ENCODE measurements at regions not wholly inside any gene's neighbourhood (a gene's known extent, or its start where the extent isn't known, plus 50 kb on each side); places are given as distances from the start of the nearest gene placed in this dataset.

DNA sequence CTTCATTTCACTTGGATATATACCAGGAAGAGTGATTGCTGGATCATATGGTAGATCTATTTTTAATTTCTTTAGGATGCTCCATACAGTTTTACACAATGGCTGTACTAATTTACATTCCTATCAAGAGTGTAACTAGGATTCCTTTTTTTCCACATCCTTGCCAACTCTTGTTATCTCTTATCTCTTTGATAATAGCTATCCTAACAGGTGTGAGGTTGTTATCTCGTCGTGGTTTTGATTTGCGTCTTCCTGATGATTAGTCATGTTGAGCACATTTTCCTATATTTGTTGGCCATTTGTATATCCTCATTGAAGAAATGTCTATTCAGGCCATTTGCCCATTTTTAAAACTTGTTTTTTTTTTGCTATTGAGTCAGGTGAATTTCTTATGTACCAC lies 552.4 kb downstream of the RFPL4B start:
- H3K36me3 ChIP-seq (ENCODE audit: control insufficient read depth, insufficient read depth, low read length), result no peaks in the 10 kb centered on the region
- POLR2A ChIA-PET, result no interaction called here
- H3K27ac ChIP-seq (ENCODE audit: low read length), result no peak overlapping the region
- no peak overlapping the region for H3K4me3 ChIP-seq (ENCODE audit: low read depth in 2 of 2, low read length in 2 of 2)
- CTCF ChIA-PET, result no interaction called here
- H3K9me3 ChIP-seq (ENCODE audit: control insufficient read depth, insufficient read depth, low read depth, low read length), result peaks cover 23% of the 10 kb centered on the region
- BruUV-seq (replicated peaks), result no TSS peak
- in situ Hi-C loops (cut with HindIII; ENCODE audit: low pct_unique_long_range_greater_than_20kb, low sequenced_read_pairs), result no loop called here
- TF ChIP-seq SIN3A (IDR thresholded peaks at IDR 0.05; ENCODE audit: borderline replicate concordance, insufficient read depth, low read depth, low read length) (no peak), POLR2AphosphoS5 (IDR thresholded peaks at IDR 0.05; ENCODE audit: low read depth, low read length) (no peak)
- H3K4me1 ChIP-seq (ENCODE audit: control insufficient read depth, insufficient read depth, low read length), result no peaks in the 10 kb centered on the region
- no peaks in the 10 kb centered on the region for H3K27me3 ChIP-seq (ENCODE audit: control insufficient read depth, insufficient read depth, low read length)
- ATAC-seq (no peak), DNase-seq (ENCODE audit: low read depth, low spot score) (no peak)
- intact Hi-C loops (cut with micrococcal nuclease; ENCODE audit: unreplicated experiment), result no loop called here

GRCh38 chr6:112903361-112903760 lies 556.2 kb downstream of the RFPL4B start:
- no peak for ATAC-seq

More at GRCh38 chr6:112903361-112903760, 556.2 kb downstream of the RFPL4B start:
- no peak for DNase-seq (ENCODE audit: low read depth, low spot score)
- no TSS peak for BruUV-seq (replicated peaks)
- TF ChIP-seq TCF7L2 (IDR thresholded peaks at IDR 0.05; ENCODE audit: low read depth, low read length), result no peak
- TF ChIP-seq CTCF (IDR thresholded peaks at IDR 0.05), result no peak
- TF ChIP-seq SIN3A (IDR thresholded peaks at IDR 0.05; ENCODE audit: borderline replicate concordance, insufficient read depth, low read depth, low read length), result no peak
- TF ChIP-seq REST (IDR thresholded peaks at IDR 0.05; ENCODE audit: insufficient read depth in 1 of 2, low read depth in 2 of 2, low read length in 1 of 2), result no peak
- no peak for TF ChIP-seq POLR2AphosphoS5 (IDR thresholded peaks at IDR 0.05; ENCODE audit: low read depth, low read length)
- POLR2A ChIA-PET, result no interaction called here
- Histone ChIP-seq H3K4me3 (ENCODE audit: low read depth in 2 of 2, low read length in 2 of 2) (no peak overlapping the region), H3K27me3 (ENCODE audit: control insufficient read depth, insufficient read depth, low read length) (no peaks in the 10 kb centered on the region), H3K9me3 (ENCODE audit: control insufficient read depth, insufficient read depth, low read depth, low read length) (peaks cover 12% of the 10 kb centered on the region), H3K36me3 (ENCODE audit: control insufficient read depth, insufficient read depth, low read length) (no peaks in the 10 kb centered on the region), H3K27ac (ENCODE audit: low read length) (no peak overlapping the region), H3K4me1 (ENCODE audit: control insufficient read depth, insufficient read depth, low read length) (no peaks in the 10 kb centered on the region)
- CTCF ChIA-PET, result no interaction called here
- in situ Hi-C loops (cut with HindIII; ENCODE audit: low pct_unique_long_range_greater_than_20kb, low sequenced_read_pairs), result no loop called here
- intact Hi-C loops (cut with micrococcal nuclease; ENCODE audit: unreplicated experiment), result no loop called here
